ENCODE measurements at regions not wholly inside any gene's neighbourhood (a gene's known extent, or its start where the extent isn't known, plus 50 kb on each side); places are given as distances from the start of the nearest gene placed in this dataset.

- no peak overlapping the region for H3K4me3 ChIP-seq
- no peak overlapping the region for H3K27ac ChIP-seq
- H3K9me3 ChIP-seq = no peaks in the 10 kb centered on the region
- no peaks in the 10 kb centered on the region for H3K27me3 ChIP-seq
- 72 to 76% methylated on average over 6 of the region's 6 CpGs for WGBS, 2 donors
- intact Hi-C loops (cut with DNase I) = no loop called here
- DNase-seq (no peak), ATAC-seq (no peak)
- H3K4me1 ChIP-seq = no peaks in the 10 kb centered on the region
- TF ChIP-seq CTCF (IDR thresholded peaks at IDR 0.05) (no peak), POLR2A (IDR thresholded peaks at IDR 0.05) (no peak)
- H3K36me3 ChIP-seq (replicated peaks in 1 of 2; ENCODE audit: insufficient read depth in 1 of 2, low read depth in 2 of 2) = no peaks in the 10 kb centered on the region
Observed at GRCh38 chr13:77416666-77417212, 89.8 kb upstream of the MYCBP2 start.

- TF ChIP-seq CTCF (IDR thresholded peaks at IDR 0.05) = no peak
- DNase-seq = no peak
- Histone ChIP-seq H3K4me3 (no peak overlapping the region), H3K36me3 (replicated peaks in 1 of 2; ENCODE audit: insufficient read depth in 1 of 2, low read depth in 2 of 2) (no peaks in the 10 kb centered on the region), H3K9me3 (no peaks in the 10 kb centered on the region), H3K27ac (no peak overlapping the region), H3K27me3 (no peaks in the 10 kb centered on the region), H3K4me1 (no peaks in the 10 kb centered on the region)
- 80 to 88% methylated on average over 1 of the region's 1 CpG for WGBS, 2 donors
- no peak for ATAC-seq
- intact Hi-C loops (cut with DNase I) = no loop called here
Observed at GRCh38 chr13:77415253-77416071, 88.6 kb upstream of the MYCBP2 start.

GRCh38 chr13:77412860-77413259 lies 86.0 kb upstream of the MYCBP2 start:
- ATAC-seq = no peak
- intact Hi-C loops (cut with DNase I) = no loop called here
- H3K4me3 ChIP-seq = no peak overlapping the region
- no peaks in the 10 kb centered on the region for H3K4me1 ChIP-seq
- H3K27me3 ChIP-seq = no peaks in the 10 kb centered on the region
- H3K36me3 ChIP-seq (replicated peaks in 1 of 2; ENCODE audit: insufficient read depth in 1 of 2, low read depth in 2 of 2) = no peaks in the 10 kb centered on the region
- no peak for DNase-seq
- no peaks in the 10 kb centered on the region for H3K9me3 ChIP-seq
- TF ChIP-seq POLR2A (IDR thresholded peaks at IDR 0.05) (no peak), CTCF (IDR thresholded peaks at IDR 0.05) (no peak)
- 59 to 65% methylated on average over 2 of the region's 2 CpGs for WGBS, 2 donors
- no peak overlapping the region for H3K27ac ChIP-seq

- ATAC-seq (no peak), DNase-seq (no peak)
- H3K27ac ChIP-seq = no peak overlapping the region
- no peaks in the 10 kb centered on the region for H3K27me3 ChIP-seq
- no peaks in the 10 kb centered on the region for H3K9me3 ChIP-seq
- intact Hi-C loops (cut with DNase I) = no loop called here
- no peaks in the 10 kb centered on the region for H3K36me3 ChIP-seq (replicated peaks in 1 of 2; ENCODE audit: insufficient read depth in 1 of 2, low read depth in 2 of 2)
- no peaks in the 10 kb centered on the region for H3K4me1 ChIP-seq
- no peak for TF ChIP-seq POLR2A (IDR thresholded peaks at IDR 0.05)
- TF ChIP-seq CTCF (IDR thresholded peaks at IDR 0.05) = no peak
- no peak overlapping the region for H3K4me3 ChIP-seq
- WGBS, 2 donors = 60 to 88% methylated on average over 3 of the region's 3 CpGs
Observed at GRCh38 chr13:77412116-77412635, 85.3 kb upstream of the MYCBP2 start.

All from body of pancreas (tissue), 4 donors.